HFF-Myc (cell line): ENCODE measurements at regions not wholly inside any gene's neighbourhood (a gene's known extent, or its start where the extent isn't known, plus 50 kb on each side); places are given as distances from the start of the nearest gene placed in this dataset.

Experiments
- DNase-seq: peaks from one replicate; pipeline ENCODE4 v3.0.0-alpha.2; 2011; ENCODE audit warnings: low read depth; ENCODE audit errors: extremely low read depth
- H3K4me3 ChIP-seq: replicated peaks from 2 replicates; pipeline ENCODE4 v1.5.1; 2011; ENCODE audit warnings: low read depth, mild to moderate bottlenecking, control low read depth, low read length
- CTCF ChIP-seq: IDR thresholded peaks from 2 replicates; pipeline ENCODE4 v1.5.1; 2012; ENCODE audit warnings: mild to moderate bottlenecking, low read depth, low read length, control low read depth; ENCODE audit errors: missing control alignments

DNA sequence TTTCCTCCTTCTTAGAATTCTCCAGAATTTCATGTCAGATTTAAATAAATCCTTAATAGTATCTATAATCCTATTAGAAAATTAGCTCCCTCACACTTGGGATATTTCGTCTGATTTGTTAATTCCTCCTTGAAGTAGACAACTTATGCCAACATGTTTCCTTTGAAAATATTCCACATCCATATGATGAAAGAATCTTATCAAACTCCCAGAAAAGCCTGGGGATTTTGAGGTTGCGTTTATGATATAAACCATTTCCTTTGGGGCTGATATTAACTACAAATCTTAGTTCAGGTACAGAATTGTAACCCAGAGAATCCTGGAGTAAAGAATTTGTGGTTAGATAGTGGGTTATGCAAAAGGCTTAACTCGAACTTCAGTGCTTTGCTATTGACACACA lies 2373.8 kb upstream of the ACO1 start:
- no peak for TF ChIP-seq CTCF
- no peak for DNase-seq
- H3K4me3 ChIP-seq, result no peak overlapping the region

DNA sequence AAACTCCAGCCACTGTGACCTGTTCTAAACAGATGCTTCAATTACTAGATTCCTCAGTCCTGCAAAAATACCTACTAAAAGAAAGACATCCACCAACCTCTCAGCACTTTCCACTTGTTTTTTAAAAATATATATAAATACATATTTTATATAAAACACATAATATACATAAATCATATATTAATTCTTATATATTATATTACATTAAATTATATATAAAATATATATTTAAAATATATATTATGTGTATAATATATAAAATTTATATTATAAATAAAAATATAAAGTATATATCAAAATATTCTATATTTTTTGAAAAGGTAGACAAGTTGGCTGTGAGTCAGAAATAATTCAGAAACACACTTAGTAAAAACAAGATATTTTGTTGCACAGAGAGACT lies 2371.8 kb upstream of the ACO1 start:
- TF ChIP-seq CTCF, result no peak
- no peak overlapping the region for H3K4me3 ChIP-seq
- no peak for DNase-seq

- no peak overlapping the region for H3K4me3 ChIP-seq
- TF ChIP-seq CTCF, result no peak
- DNase-seq, result no peak
Measured at GRCh38 chr9:30015073-30015472, 2369.4 kb upstream of the ACO1 start.

DNA sequence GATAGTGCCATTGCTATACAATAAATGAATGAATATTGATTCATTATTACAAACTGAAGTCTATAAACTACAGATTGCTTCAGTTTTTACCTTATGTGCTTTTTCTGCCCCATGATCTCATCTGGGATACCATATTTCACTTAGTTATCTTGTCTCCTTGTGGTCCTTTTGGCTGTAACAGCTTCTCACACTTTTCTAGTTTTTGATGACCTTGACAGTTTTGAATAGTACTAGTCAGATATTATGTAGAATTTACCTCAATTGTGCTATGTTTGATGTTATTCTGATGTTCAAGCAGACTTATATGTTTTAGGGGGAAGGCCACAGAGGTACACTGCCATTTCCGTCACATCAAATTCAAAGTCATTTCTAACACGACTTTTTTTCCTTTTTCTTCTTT lies 2364.3 kb upstream of the ACO1 start:
- no peak for TF ChIP-seq CTCF
- no peak overlapping the region for H3K4me3 ChIP-seq
- DNase-seq, result no peak

DNA sequence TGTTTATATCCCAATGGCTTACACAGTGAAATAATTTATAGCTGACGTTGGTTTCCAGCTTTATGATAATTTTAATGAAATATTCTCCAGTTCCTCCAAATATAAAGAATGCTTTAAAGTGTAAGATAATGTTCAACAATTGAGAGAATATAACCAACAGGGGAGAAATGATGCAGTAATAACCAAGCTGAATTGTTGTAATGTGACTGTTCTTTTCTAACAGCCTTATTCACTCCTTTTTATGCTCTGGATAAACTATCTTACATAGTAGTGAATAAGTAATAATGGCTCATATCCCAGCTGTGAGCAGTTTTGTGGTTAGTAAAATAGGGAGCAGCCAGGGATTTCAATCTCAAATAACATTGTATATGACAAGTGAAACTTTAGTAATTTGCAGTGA lies 2348.7 kb upstream of the ACO1 start:
- no peak for DNase-seq
- TF ChIP-seq CTCF, result no peak
- H3K4me3 ChIP-seq, result no peak overlapping the region

DNA sequence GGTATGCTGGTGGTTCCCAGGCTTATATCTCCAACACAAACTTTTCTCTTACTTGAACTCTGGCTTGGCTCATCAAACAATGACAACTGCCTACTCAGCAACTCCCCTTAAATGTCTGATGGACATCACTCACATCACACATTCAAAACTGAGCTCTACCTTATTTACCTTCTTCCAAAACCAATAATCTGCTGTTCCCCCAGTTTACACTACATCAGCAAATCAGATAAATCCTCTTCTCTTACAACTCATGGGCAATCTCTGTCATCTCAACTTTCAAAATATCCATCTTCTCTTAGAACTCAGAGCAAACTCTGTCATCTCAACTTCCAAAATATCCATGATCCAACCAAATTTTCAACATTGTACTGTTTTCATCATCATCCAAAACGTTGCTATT lies 2347.9 kb upstream of the ACO1 start:
- no peak for DNase-seq
- no peak for TF ChIP-seq CTCF
- H3K4me3 ChIP-seq, result no peak overlapping the region

GRCh38 chr9:30039712-30040111 lies 2344.7 kb upstream of the ACO1 start:
- H3K4me3 ChIP-seq, result no peak overlapping the region
- no peak for DNase-seq
- no peak for TF ChIP-seq CTCF
